DOHH2 (cell line): ENCODE measurements at regions not wholly inside any gene's neighbourhood (a gene's known extent, or its start where the extent isn't known, plus 50 kb on each side); places are given as distances from the start of the nearest gene placed in this dataset.

Source experiments
- H3F3A ChIP-seq: fragments of 200-600 bp; sonication (generic), shearing (Covaris generic); 2 replicates; pipeline ENCODE4 v1.6.0; 2016; ENCODE audit warnings: antibody characterized with exemption, mild to moderate bottlenecking; ENCODE audit not compliant: control insufficient read depth, insufficient read depth
- H3K27ac ChIP-seq: fragments of 200-600 bp; sonication (generic); 2 replicates; pipeline ENCODE4 v1.5.1; 2014; ENCODE audit warnings: low read depth, mild to moderate bottlenecking, low read length, moderate library complexity
- H3K27me3 ChIP-seq: fragments of 200-600 bp; sonication (generic); 2 replicates; pipeline ENCODE4 v1.6.1; 2014; ENCODE audit warnings: mild to moderate bottlenecking, low read length, mixed read lengths; ENCODE audit not compliant: control insufficient read depth
- H3K36me3 ChIP-seq: fragments of 200-600 bp; sonication (generic); 2 replicates; pipeline ENCODE4 v1.6.1; 2014; ENCODE audit warnings: mild to moderate bottlenecking, low read length, moderate library complexity, mixed read lengths; ENCODE audit not compliant: control insufficient read depth
- H3K4me1 ChIP-seq: fragments of 200-600 bp; sonication (generic); 2 replicates; pipeline ENCODE4 v1.6.1; 2014; ENCODE audit warnings: mild to moderate bottlenecking, low read length, mixed read lengths; ENCODE audit not compliant: control insufficient read depth
- H3K4me2 ChIP-seq: fragments of 200-600 bp; sonication (generic); 2 replicates; pipeline ENCODE4 v1.6.0; 2014; ENCODE audit warnings: mild to moderate bottlenecking, low read length, moderate library complexity
- H3K4me3 ChIP-seq: fragments of 200-600 bp; sonication (generic); 2 replicates; pipeline ENCODE4 v1.5.1; 2014; ENCODE audit warnings: mild to moderate bottlenecking, low read length, mixed read lengths
- H3K79me2 ChIP-seq: fragments of 200-600 bp; sonication (generic); 2 replicates; pipeline ENCODE4 v1.6.1; 2014; ENCODE audit warnings: mild to moderate bottlenecking, low read length, mixed read lengths; ENCODE audit not compliant: control insufficient read depth
- H3K9me2 ChIP-seq: fragments of 200-600 bp; sonication (generic); replicated peaks from 2 replicates; pipeline ENCODE4 v1.6.1; 2014; ENCODE audit warnings: mild to moderate bottlenecking, low read length, mixed read lengths; ENCODE audit not compliant: control insufficient read depth
- H3K9me3 ChIP-seq: fragments of 200-600 bp; sonication (generic); 2 replicates; pipeline ENCODE4 v1.6.1; 2014; ENCODE audit warnings: antibody characterized with exemption, low read length, mixed read lengths; ENCODE audit not compliant: control insufficient read depth, insufficient read depth
- H4K20me1 ChIP-seq: fragments of 200-600 bp; sonication (generic); 2 replicates; pipeline ENCODE4 v1.6.0; 2014; ENCODE audit warnings: low read depth, mild to moderate bottlenecking, antibody characterized with exemption, low read length, moderate library complexity; ENCODE audit not compliant: control insufficient read depth, insufficient read depth
- CTCF ChIP-seq: fragments of 200-600 bp; sonication (generic); IDR thresholded peaks from one replicate; pipeline ENCODE4 v1.5.1; 2014; ENCODE audit warnings: antibody characterized with exemption, mild to moderate bottlenecking, low read depth, low read length; ENCODE audit not compliant: poor library complexity, severe bottlenecking
- EZH2phosphoT487 ChIP-seq: fragments of 200-600 bp; sonication (generic); IDR thresholded peaks from 2 replicates; pipeline ENCODE4 v1.6.1; 2017; ENCODE audit warnings: borderline replicate concordance, mild to moderate bottlenecking, antibody characterized with exemption, low read length, moderate library complexity, mixed read lengths

- Histone ChIP-seq H3K9me2 (no peaks in the 10 kb centered on the region), H4K20me1 (no peaks in the 10 kb centered on the region), H3K36me3 (no peaks in the 10 kb centered on the region), H3F3A (no peaks in the 10 kb centered on the region), H3K27ac (no peak overlapping the region), H3K4me3 (no peak overlapping the region), H3K27me3 (no peaks in the 10 kb centered on the region), H3K4me1 (no peaks in the 10 kb centered on the region), H3K4me2 (no peak overlapping the region), H3K79me2 (no peaks in the 10 kb centered on the region), H3K9me3 (no peaks in the 10 kb centered on the region)
- TF ChIP-seq CTCF, result no peak
- TF ChIP-seq EZH2phosphoT487, result no peak
Observed at GRCh38 chr1:55801481-55801880, 586.3 kb upstream of the USP24 start.

- Histone ChIP-seq H4K20me1 (no peaks in the 10 kb centered on the region), H3K27me3 (no peaks in the 10 kb centered on the region), H3K9me3 (no peaks in the 10 kb centered on the region), H3K79me2 (no peaks in the 10 kb centered on the region), H3K4me1 (no peaks in the 10 kb centered on the region), H3K4me2 (no peak overlapping the region), H3K9me2 (no peaks in the 10 kb centered on the region), H3K36me3 (no peaks in the 10 kb centered on the region), H3K27ac (no peak overlapping the region), H3F3A (no peaks in the 10 kb centered on the region), H3K4me3 (no peak overlapping the region)
- TF ChIP-seq CTCF (no peak), EZH2phosphoT487 (no peak)
Observed at GRCh38 chr1:55800503-55800902, 585.3 kb upstream of the USP24 start.

- H3K27me3 ChIP-seq, result no peaks in the 10 kb centered on the region
- no peak overlapping the region for H3K4me2 ChIP-seq
- no peak overlapping the region for H3K4me3 ChIP-seq
- H3F3A ChIP-seq, result no peaks in the 10 kb centered on the region
- no peaks in the 10 kb centered on the region for H4K20me1 ChIP-seq
- no peaks in the 10 kb centered on the region for H3K36me3 ChIP-seq
- H3K9me3 ChIP-seq, result no peaks in the 10 kb centered on the region
- H3K4me1 ChIP-seq, result no peaks in the 10 kb centered on the region
- H3K9me2 ChIP-seq, result no peaks in the 10 kb centered on the region
- no peak overlapping the region for H3K27ac ChIP-seq
- TF ChIP-seq CTCF (no peak), EZH2phosphoT487 (no peak)
- no peaks in the 10 kb centered on the region for H3K79me2 ChIP-seq
Observed at GRCh38 chr1:55793856-55794255, 578.7 kb upstream of the USP24 start.

- Histone ChIP-seq H3K4me3 (no peak overlapping the region), H3F3A (no peaks in the 10 kb centered on the region), H3K4me1 (no peaks in the 10 kb centered on the region), H3K79me2 (no peaks in the 10 kb centered on the region), H4K20me1 (no peaks in the 10 kb centered on the region), H3K27me3 (no peaks in the 10 kb centered on the region), H3K36me3 (no peaks in the 10 kb centered on the region), H3K9me2 (no peaks in the 10 kb centered on the region), H3K4me2 (no peak overlapping the region), H3K27ac (no peak overlapping the region), H3K9me3 (no peaks in the 10 kb centered on the region)
- no peak for TF ChIP-seq CTCF
- no peak for TF ChIP-seq EZH2phosphoT487
Observed at GRCh38 chr1:55792870-55793269, 577.7 kb upstream of the USP24 start.
